Effector CD4-positive, alpha-beta T cell (primary cell): ENCODE measurements at regions not wholly inside any gene's neighbourhood (a gene's known extent, or its start where the extent isn't known, plus 50 kb on each side); places are given as distances from the start of the nearest gene placed in this dataset.
"Not testable (repeated sequence)": the region's sequence is repeated elsewhere in the genome, so short reads cannot be mapped to it uniquely, and the experiment has no call there.

ENCODE experiments used
- DNase-seq: peaks from one replicate; pipeline ENCODE4 v3.0.0-alpha.2; 2020

DNA sequence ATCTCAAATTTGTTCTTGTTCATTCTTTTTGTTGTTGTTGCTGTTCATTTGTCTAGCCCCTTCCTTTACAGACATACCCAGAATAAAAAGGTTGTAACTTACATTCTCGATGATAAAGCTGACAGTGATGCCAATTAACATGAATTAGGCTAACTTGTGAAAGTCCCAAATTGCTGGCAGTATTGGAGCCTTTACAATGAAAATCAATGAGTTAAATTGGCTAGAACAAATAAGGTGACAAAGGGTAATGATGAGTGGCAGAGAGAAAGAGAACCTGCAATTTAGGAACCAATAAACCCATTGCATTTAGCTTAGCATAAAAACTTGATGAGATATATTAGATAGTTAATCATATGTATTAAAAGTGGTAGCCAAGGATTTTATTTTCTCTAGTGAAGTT, 521.0 kb downstream of the ADCYAP1 start:
- no peak for DNase-seq

DNA sequence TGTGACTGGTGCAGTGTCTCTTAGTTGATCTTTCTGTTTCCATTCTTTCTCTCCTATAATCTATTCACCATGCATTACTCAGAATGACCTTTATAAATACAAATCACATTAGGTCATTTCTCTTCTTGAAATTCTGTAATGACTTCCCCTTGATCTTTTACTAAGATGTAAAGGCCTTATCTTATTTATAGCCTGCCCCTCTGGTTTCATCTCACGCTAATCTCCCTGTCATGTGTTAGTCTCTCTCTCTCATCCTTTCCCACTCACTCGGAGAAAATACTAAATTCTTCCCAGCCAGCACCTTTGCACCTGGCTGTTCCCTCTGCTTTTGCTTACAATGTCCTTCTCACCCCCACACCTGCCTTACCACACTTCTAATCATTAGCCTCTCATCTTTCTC, 530.8 kb downstream of the ADCYAP1 start:
- DNase-seq = no peak

- DNase-seq = no peak
Measured at GRCh38 chr18:1436199-1436598, 531.5 kb downstream of the ADCYAP1 start.

- no peak for DNase-seq
Measured at GRCh38 chr18:1438458-1438910, 533.8 kb downstream of the ADCYAP1 start.

DNA sequence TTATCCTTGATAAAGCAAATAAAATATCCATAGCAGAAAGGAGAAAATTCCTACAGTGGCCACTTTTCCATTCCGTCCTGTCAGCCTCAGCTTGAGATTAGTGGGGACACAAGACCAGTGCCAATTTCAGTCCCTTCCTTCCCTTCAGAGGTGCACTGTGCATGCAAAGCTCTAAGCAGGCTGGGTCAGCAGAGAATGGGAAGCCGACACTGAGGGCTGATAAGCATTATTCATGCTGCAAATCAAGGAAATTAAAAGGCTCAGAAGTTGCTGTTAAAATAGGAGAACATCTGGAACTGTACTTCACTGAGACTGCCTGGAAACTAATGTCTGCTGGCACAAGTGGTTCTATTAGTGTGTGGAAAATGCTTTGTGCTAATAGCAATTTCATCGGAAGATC, 534.3 kb downstream of the ADCYAP1 start:
- DNase-seq = no peak

- not testable (repeated sequence) for DNase-seq
Measured at GRCh38 chr18:1444062-1444461, 539.4 kb downstream of the ADCYAP1 start.

- no peak for DNase-seq
Measured at GRCh38 chr18:1446765-1447164, 542.1 kb downstream of the ADCYAP1 start.

DNA sequence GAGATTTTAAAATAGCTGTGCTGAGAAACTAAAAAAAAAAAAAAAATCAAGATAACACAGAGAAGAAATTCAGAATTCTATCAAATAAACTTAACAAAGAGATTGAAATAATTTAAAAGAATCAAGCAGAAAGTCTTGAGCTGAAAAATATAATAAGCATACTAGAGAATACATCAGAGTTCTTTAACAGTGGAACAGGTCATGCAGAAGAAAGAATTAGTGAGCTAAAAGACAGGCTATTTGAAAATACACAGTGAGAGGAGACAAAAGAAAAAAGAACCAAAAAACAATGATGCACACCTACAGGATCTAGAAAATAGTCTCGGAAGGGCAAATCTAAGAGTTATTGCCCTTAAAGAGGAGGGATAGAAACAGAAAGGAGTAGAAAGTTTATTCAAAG, 548.1 kb downstream of the ADCYAP1 start:
- no peak for DNase-seq

DNA sequence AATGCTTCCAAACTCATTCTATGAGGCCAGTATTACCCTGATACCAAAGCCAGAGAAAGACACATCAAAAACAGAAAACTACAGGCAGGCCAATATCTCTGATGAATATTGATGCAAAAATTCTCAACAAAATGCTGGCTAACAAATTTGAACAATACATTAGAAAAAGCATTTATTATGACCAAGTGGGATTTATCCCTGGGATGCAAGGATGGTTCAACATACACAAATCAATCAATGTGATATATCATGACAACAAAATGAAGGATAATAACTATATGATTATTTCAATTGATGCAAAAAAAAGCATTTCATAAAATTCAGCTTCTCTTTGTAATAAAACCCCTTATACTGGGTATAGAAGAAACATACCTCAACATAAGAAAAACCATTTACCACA, 550.9 kb downstream of the ADCYAP1 start:
- DNase-seq = no peak

DNA sequence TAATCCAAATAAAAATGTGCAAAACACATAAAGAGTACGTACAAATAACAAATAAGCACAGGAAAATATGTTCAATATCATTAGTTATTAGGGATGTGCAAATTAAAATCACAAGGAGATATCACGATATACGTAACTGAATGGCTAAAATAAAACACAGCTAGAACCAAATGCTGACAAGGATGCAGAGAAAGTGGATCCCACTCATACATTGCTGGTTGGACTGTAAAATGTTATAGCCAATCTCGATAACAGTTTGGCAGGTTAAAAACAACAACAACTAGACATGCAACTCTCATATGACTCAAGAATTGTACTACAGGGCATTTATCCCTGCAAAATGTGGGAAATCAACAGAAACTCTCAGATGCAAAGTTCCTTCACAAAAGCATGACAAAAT, 553.9 kb downstream of the ADCYAP1 start:
- DNase-seq = no peak

GRCh38 chr18:1463981-1464380, 559.3 kb downstream of the ADCYAP1 start:
- no peak for DNase-seq

DNA sequence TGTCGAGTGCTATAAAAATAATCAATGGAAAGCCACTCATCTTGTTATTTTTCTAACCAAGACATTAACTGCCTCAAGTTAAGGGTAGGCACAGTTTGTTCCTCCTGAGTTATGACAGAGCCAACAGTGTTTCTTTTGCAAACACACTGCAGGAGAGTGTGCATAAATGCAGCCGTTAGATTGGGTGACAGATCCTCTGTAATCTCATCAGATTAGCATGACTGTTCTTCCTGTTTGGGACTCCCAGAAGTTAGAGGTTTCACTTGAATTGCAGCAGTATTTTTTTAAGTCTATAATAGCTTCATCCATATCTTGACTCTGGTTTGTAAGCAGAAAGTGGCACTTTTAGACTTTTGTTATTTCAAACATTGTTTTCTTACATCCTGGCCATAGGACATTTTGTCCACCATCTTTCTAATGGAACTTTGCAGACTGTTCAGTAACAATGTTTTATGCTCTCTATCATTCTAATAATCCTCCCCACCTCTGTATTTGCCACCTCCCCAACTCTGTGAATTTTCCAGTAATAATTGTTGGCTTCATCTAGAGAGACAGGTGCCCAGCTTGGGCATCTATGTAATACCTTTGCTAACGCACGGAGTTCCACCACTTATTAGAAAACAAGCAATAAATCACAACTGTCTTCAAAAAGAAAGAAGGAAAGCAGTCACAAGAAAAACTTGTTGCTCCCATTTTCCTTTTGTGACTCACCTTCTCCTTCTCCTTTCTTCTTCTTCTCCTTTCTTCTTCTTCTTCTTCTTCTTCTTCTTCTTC, 560.0 kb downstream of the ADCYAP1 start:
- DNase-seq = no peak

DNA sequence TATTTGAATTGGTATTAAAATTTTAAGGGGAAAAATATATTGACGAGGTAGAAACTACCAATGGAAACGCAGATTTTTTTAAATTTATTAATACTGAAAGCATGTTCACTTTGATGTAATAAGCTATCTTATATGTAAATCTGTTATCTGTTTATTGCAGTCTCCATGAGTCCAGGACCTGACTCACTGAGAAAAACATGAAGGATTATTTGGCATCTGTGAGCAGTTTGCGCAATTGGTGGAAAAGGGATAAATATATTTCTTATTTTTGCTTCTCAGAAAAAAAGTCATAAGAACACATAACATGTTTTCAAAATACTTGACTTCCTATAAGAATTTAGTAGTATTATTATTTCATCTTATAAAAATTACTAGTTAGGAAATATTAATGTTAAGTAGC, 561.4 kb downstream of the ADCYAP1 start:
- DNase-seq = no peak

DNA sequence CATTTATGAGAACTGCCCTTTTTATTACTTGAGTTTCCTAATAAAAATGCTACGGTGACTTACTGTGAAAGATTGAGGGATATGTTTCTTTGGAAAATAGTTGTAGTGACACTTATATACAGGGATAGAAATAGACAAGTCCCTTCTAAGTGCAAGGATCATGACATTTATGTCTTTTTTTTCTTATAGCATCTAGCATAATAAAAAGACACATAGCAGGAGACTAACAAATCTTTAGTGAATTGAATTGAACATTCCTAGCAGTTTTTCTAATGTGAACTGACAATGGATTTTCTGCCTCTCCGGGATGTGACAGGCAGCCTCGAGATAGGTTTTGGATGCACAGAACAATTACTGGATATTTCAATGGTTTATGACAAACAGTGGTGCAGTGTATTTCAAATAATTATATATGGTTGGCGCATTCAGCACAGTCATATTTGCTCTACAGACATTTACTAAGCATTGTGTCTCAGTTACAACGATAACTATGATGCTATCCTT, 562.8 kb downstream of the ADCYAP1 start:
- DNase-seq = no peak

DNA sequence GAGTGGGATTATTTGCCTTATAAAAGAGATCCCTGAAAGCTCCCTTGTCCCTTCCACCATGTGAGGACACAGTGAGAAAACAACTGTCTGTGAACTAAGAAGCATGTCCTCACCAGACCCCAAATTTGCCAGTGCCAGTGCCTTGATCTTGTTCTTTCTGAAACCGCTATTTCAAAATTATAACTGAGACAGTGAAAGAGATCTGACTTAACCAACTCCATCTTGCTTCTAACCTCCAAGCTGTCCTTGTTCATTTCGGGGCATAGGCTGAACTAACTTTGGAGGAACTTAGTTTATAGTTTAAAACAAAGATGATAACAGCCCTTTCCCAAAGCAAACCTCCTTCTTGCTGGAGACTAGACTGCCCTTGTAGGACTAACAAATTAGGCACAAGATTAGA, 563.9 kb downstream of the ADCYAP1 start:
- DNase-seq = no peak

DNA sequence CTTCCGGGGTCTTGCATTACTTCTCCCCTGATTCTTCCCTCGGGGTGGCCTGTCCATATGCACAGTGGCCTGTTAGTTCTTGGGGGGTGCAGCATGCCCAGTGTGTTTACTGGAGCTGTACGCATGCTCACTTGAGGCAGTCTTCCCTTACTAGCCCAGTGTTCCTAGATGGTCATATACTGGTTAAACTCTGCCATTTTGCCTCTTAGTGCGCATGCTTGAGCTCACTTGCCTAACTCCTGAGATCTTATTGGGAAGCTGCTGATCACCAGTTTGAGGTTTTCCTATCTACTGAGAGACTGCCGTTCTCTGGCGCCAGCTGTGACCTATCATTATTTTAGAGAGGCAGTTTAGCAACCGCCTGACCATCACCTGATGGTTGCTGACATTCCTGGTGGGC, 571.2 kb downstream of the ADCYAP1 start:
- no peak for DNase-seq

- DNase-seq = no peak
Measured at GRCh38 chr18:1480309-1480708, 575.6 kb downstream of the ADCYAP1 start.

GRCh38 chr18:1481577-1481976, 576.9 kb downstream of the ADCYAP1 start:
- no peak for DNase-seq

- DNase-seq = no peak
Measured at GRCh38 chr18:1483385-1483784, 578.7 kb downstream of the ADCYAP1 start.

DNA sequence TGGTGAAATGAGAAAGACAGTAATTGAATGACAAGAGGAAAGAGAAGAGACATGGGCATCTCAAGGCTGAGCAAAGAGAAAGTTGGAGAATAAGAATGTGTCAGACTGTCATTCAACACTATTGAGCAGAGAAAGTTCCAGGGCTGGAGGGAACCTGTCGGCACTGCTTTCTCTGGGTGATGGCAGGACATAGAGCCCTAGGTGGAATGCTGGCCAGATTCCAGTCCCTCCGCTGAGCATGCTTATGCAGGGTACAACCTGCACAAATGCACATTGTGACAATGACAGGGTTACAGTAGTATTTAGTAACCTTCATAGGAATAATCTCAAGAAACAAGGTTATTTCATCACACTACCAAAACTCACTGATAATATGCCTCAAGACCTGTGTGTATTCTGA, 582.8 kb downstream of the ADCYAP1 start:
- no peak for DNase-seq

GRCh38 chr18:1488394-1488793, 583.7 kb downstream of the ADCYAP1 start:
- no peak for DNase-seq

DNA sequence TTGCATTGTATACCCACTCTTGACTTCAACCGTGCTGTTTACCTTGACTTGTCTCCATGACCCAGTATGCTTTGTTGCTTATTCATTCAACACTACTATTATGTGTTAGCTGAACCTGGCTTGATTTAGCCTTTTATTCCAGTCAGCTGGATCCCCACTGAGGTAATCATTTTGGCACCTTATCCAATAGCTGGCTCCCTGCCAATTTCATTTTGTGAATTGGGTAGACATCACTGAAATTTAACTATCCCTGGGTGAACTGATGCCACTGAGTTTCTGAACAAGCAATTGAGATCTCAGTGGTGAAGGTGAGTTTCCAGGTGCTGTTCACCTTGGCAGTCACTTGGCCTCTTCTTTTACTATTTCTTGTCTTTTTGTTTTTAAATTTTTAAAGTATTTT, 584.3 kb downstream of the ADCYAP1 start:
- no peak for DNase-seq

DNA sequence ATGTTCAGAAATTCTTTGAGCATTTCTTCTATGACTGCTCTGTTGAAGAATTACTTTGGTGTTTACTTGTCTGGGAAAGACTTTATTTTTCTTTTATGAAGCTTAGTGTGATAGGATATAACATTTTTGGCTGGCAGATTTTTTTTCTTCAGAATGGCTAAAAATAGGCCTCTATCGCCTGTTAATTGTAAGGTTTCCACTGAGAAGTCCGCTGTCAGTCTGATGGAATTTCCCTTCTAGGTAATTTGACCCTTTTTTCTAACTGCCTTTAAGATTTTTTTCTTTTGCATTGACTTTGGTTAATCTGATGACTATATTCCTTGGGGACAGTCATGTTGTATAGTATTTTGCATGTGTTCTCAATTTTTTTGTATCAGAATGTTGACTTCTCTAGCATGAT, 590.7 kb downstream of the ADCYAP1 start:
- no peak for DNase-seq

GRCh38 chr18:1496096-1496495, 591.4 kb downstream of the ADCYAP1 start:
- no peak for DNase-seq

DNA sequence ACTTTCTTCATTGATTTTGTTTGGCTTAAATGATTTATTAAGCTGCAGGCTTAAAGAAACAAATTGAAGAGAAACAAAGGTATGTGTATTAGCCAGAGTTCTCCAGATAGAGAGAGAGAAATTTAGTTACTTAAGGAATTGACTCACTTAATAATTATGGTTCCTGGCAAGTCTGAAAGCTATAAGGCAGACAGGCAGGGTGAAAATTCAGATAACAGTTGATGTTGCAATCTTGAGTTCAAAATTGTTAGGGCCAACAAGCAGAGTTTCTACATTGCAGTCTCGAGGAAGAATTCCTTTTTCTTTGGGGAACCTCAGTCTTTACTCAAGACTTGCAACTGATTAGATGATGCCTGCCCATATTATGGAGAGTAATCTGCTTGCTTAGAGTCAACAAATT, 593.5 kb downstream of the ADCYAP1 start:
- DNase-seq = no peak
